Stomach (tissue), 8 donors: ENCODE measurements at regions not wholly inside any gene's neighbourhood (a gene's known extent, or its start where the extent isn't known, plus 50 kb on each side); places are given as distances from the start of the nearest gene placed in this dataset.

Experiments
- DNase-seq, 2 donors: peaks; one replicate each; pipeline versions ENCODE4 v3.0.0 to v3.0.0-alpha.2; 2013 to 2019
- H3K27ac ChIP-seq, 5 donors: fragments of 200-600 bp in 4 of 5; sonication (generic) in 4 of 5; one replicate each; pipeline ENCODE4 v1.5.1; 2013 to 2019; ENCODE audit warnings: mild to moderate bottlenecking in 1 of 5, moderate library complexity in 1 of 5
- H3K27me3 ChIP-seq, 3 donors: fragments of 200-600 bp; sonication (generic); one replicate each; pipeline ENCODE4 v1.5.1; 2017 to 2019; ENCODE audit warnings: mixed run types in 1 of 3
- H3K36me3 ChIP-seq, 4 donors: fragments of 200-600 bp; sonication (generic); 1 replicate in 3 of 4; 2 replicates in 1 of 4; pipeline ENCODE4 v1.5.1; 2016 to 2019
- H3K4me1 ChIP-seq, 4 donors: fragments of 200-600 bp; sonication (generic); one replicate each; pipeline ENCODE4 v1.5.1; 2016 to 2019
- H3K4me3 ChIP-seq, 4 donors: fragments of 200-600 bp; sonication (generic) in 3 of 4; one replicate each; pipeline ENCODE4 v1.5.1; 2016 to 2019; ENCODE audit warnings: mild to moderate bottlenecking in 1 of 4
- H3K9me3 ChIP-seq, 4 donors: fragments of 200-600 bp; sonication (generic); one replicate each; pipeline ENCODE4 v1.5.1; 2016 to 2019
- CTCF ChIP-seq, 7 experiments: fragments of 450-650 bp in 4 of 7; fragments of 200-600 bp in 3 of 7; sonication (generic) in 3 of 7; IDR thresholded peaks; one replicate each; pipeline ENCODE4 v1.5.1; 2016 to 2019; ENCODE audit warnings: antibody characterized with exemption in 7 of 7, control low read depth in 2 of 7, mild to moderate bottlenecking in 1 of 7
- EP300 ChIP-seq: sonication (generic); formaldehyde crosslinking; IDR thresholded peaks from one replicate; pipeline ENCODE4 v1.6.1; 2017; ENCODE audit warnings: antibody characterized with exemption
- POLR2A ChIP-seq, 4 donors: fragments of 450-650 bp; IDR thresholded peaks; one replicate each; pipeline ENCODE4 v1.6.1; 2016; ENCODE audit warnings: antibody characterized with exemption in 4 of 4, control low read depth in 2 of 4, mild to moderate bottlenecking in 1 of 4, moderate library complexity in 1 of 4
- POLR2AphosphoS5 ChIP-seq, 3 donors: sonication (generic); formaldehyde crosslinking; IDR thresholded peaks; one replicate each; pipeline ENCODE4 v1.6.1; 2016; ENCODE audit warnings: antibody characterized with exemption in 3 of 3
- WGBS, 5 donors: extraction: QIAGEN DNeasy Blood & Tissue Kit in 3 of 5; methylation state at CpG; one replicate each; pipeline versions ENCODE4 v1.1.5 to v1.1.7; 2013 to 2018; 5-methylcytosine and 5-hydroxymethylcytosine counted together
- intact Hi-C: fragments of 100-400 bp; cut with DNase I; formaldehyde crosslinking; loops from one replicate; pipeline ENCODE4 v1.15.1; 2023; ENCODE audit warnings: low total_unique reads
- donor health status: healthy with polysubstance abuse.
- donor health status: Bipolar disorder and iron deficiency.
- donor health status: healthy.

GRCh38 chr2:37776487-37776886 is 105.0 kb upstream of the CDC42EP3 start:
- DNase-seq = no peak
- 43 to 90% (median 69%) methylated on average over 3 of the region's 3 CpGs for WGBS, 5 donors
- TF ChIP-seq EP300 (no peak), CTCF (IDR thresholded peaks at IDR 0.05) (no peak)
- intact Hi-C loops = no loop called here
- Histone ChIP-seq H3K9me3 (no peaks in the 10 kb centered on the region), H3K27me3 (no peaks in the 10 kb centered on the region), H3K27ac (peak overlapping the region in 3 of 5 donors; percentile 20 to 65 (median 45)), H3K36me3 (no peaks in the 10 kb centered on the region), H3K4me1 (peaks cover 0 to 53% (median 22%) of the 10 kb centered on the region in 4 donors), H3K4me3 (no peak overlapping the region)

GRCh38 chr2:37779139-37779538 is 107.7 kb upstream of the CDC42EP3 start:
- Histone ChIP-seq H3K4me3 (no peak overlapping the region), H3K27ac (peak overlapping the region in 4 of 5 donors; percentile 4 to 62 (median 48)), H3K36me3 (no peaks in the 10 kb centered on the region), H3K27me3 (no peaks in the 10 kb centered on the region), H3K4me1 (peaks cover 0 to 51% (median 25%) of the 10 kb centered on the region in 4 donors), H3K9me3 (no peaks in the 10 kb centered on the region)
- TF ChIP-seq POLR2A (IDR thresholded peaks at IDR 0.05) (no peak), POLR2AphosphoS5 (IDR thresholded peaks at IDR 0.05) (no peak), CTCF (IDR thresholded peaks at IDR 0.05) (no peak), EP300 (no peak)
- intact Hi-C loops = no loop called here
- WGBS, 5 donors = 51 to 52% (median 52%) methylated on average over 5 of the region's 5 CpGs
- peak in 1 of 2 donors; percentile 49 for DNase-seq

GRCh38 chr2:37779611-37780386 is 108.4 kb upstream of the CDC42EP3 start:
- peaks cover 0 to 50% (median 23%) of the 10 kb centered on the region in 4 donors for H3K4me1 ChIP-seq
- DNase-seq = no peak
- TF ChIP-seq CTCF (IDR thresholded peaks at IDR 0.05) = no peak
- no peak for TF ChIP-seq POLR2A (IDR thresholded peaks at IDR 0.05)
- no peak for TF ChIP-seq EP300
- TF ChIP-seq POLR2AphosphoS5 (IDR thresholded peaks at IDR 0.05) = no peak
- H3K9me3 ChIP-seq = no peaks in the 10 kb centered on the region
- H3K27ac ChIP-seq = peak overlapping the region in 4 of 5 donors; percentile 10 to 62 (median 38)
- WGBS, 5 donors = 85 to 92% (median 91%) methylated on average over 2 of the region's 2 CpGs
- no peaks in the 10 kb centered on the region for H3K27me3 ChIP-seq
- no peak overlapping the region for H3K4me3 ChIP-seq
- no peaks in the 10 kb centered on the region for H3K36me3 ChIP-seq
- intact Hi-C loops = no loop called here

GRCh38 chr2:37780387-37780676 is 108.9 kb upstream of the CDC42EP3 start:
- Histone ChIP-seq H3K4me1 (peaks cover 0 to 45% (median 21%) of the 10 kb centered on the region in 4 donors), H3K4me3 (no peak overlapping the region), H3K36me3 (no peaks in the 10 kb centered on the region), H3K27ac (peak overlapping the region in 3 of 5 donors; percentile 10 to 62 (median 53)), H3K27me3 (no peaks in the 10 kb centered on the region), H3K9me3 (no peaks in the 10 kb centered on the region)
- no peak for TF ChIP-seq POLR2A (IDR thresholded peaks at IDR 0.05)
- no peak for TF ChIP-seq CTCF (IDR thresholded peaks at IDR 0.05)
- 52 to 90% (median 80%) methylated on average over 2 of the region's 2 CpGs for WGBS, 5 donors
- intact Hi-C loops = no loop called here
- no peak for DNase-seq
